Transverse colon (tissue), 4 donors: ENCODE measurements at regions not wholly inside any gene's neighbourhood (a gene's known extent, or its start where the extent isn't known, plus 50 kb on each side); places are given as distances from the start of the nearest gene placed in this dataset.

Experiments used
- DNase-seq: peaks from one replicate; pipeline ENCODE4 v3.0.0-alpha.2; 2019
- H3K27ac ChIP-seq, 4 donors: fragments of 200-600 bp; sonication (generic); 2 replicates each; pipeline ENCODE4 v1.5.1; 2016 to 2018; ENCODE audit warnings: inconsistent platforms in 4 of 4
- H3K27me3 ChIP-seq: fragments of 200-600 bp; sonication (generic); 2 replicates; pipeline ENCODE4 v1.5.1; 2017; ENCODE audit warnings: inconsistent platforms
- H3K36me3 ChIP-seq, 4 donors: fragments of 200-600 bp; sonication (generic); 2 replicates each; pipeline ENCODE4 v1.5.1; 2017 to 2019; ENCODE audit warnings: inconsistent platforms in 4 of 4
- H3K4me1 ChIP-seq, 4 donors: fragments of 200-600 bp; sonication (generic); 2 replicates each; pipeline ENCODE4 v1.5.1; 2017 to 2020; ENCODE audit warnings: inconsistent platforms in 4 of 4
- H3K4me3 ChIP-seq, 4 donors: fragments of 200-600 bp; sonication (generic); 1 replicate in 1 of 4; 2 replicates in 3 of 4; pipeline versions ENCODE4 v1.5.1 to v1.6.1; 2017 to 2019; ENCODE audit warnings: inconsistent platforms in 4 of 4
- H3K9me3 ChIP-seq, 2 donors: fragments of 200-600 bp; sonication (generic); 2 replicates each; pipeline ENCODE4 v1.5.1; 2017 to 2019; ENCODE audit warnings: inconsistent platforms in 2 of 2
- CTCF ChIP-seq, 5 experiments: fragments of 200-600 bp in 3 of 5; fragments of 450-650 bp in 2 of 5; sonication (generic) in 3 of 5; IDR thresholded peaks; 1 replicate in 2 of 5; 2 replicates in 3 of 5; pipeline ENCODE4 v1.5.1; 2016 to 2017; ENCODE audit warnings: antibody characterized with exemption in 5 of 5, inconsistent platforms in 3 of 5, mild to moderate bottlenecking in 2 of 5, moderate library complexity in 1 of 5
- EP300 ChIP-seq: sonication (generic); formaldehyde crosslinking; IDR thresholded peaks from one replicate; pipeline ENCODE4 v1.6.1; 2017; ENCODE audit warnings: antibody characterized with exemption, low read depth
- POLR2A ChIP-seq: fragments of 450-650 bp; IDR thresholded peaks from one replicate; pipeline ENCODE4 v1.6.1; 2016; ENCODE audit warnings: antibody characterized with exemption, mild to moderate bottlenecking, moderate library complexity
- POLR2AphosphoS5 ChIP-seq, 3 donors: sonication (generic); formaldehyde crosslinking; IDR thresholded peaks; one replicate each; pipeline ENCODE4 v1.6.1; 2016; ENCODE audit warnings: antibody characterized with exemption in 3 of 3
- WGBS, 2 donors: methylation state at CpG; one replicate each; pipeline ENCODE4 v1.1.5; 2018; ENCODE audit warnings: low coverage in 1 of 2; 5-methylcytosine and 5-hydroxymethylcytosine counted together
- in situ Hi-C, 4 donors: fragments of 200-750 bp; cut with MboI; loops; one replicate each; pipeline versions ENCODE4 v1.15.0 to v1.15.1; 2017; ENCODE audit warnings: low sequenced_read_pairs in 3 of 4, low pct_ligation_motif_present in 1 of 4, low pct_unique_long_range_greater_than_20kb in 1 of 4
- intact Hi-C: fragments of 100-400 bp; cut with DNase I; formaldehyde crosslinking; loops from one replicate; pipeline ENCODE4 v1.15.1; 2023; ENCODE audit warnings: low total_unique reads

DNA sequence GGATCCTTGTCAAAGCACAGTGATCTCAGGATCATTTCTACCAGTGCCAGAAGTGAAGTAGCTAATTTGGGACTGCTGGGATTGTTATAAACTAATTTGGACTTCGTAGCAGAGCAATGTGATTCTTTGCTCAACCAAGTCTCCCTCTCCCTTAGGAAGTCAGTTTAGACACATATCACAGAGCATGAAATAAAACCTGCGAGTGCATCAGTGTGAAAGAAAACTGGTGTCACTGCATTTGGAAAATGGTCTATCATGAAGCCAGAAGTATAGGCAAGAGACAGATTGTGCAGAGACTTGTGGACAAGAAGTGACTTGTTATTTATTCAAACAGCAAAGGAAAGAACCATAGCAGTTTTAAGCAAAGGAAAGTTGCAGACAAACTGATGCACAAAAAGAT is 560.5 kb upstream of the NRG3 start:
- WGBS, 2 donors: 50 to 51% methylated on average over 1 to 2 of the region's 2 CpGs
- H3K27me3 ChIP-seq: no peaks in the 10 kb centered on the region
- in situ Hi-C loops: no loop called here
- H3K4me3 ChIP-seq: no peak overlapping the region
- no peaks in the 10 kb centered on the region for H3K36me3 ChIP-seq
- intact Hi-C loops: no loop called here
- H3K9me3 ChIP-seq: no peaks in the 10 kb centered on the region
- TF ChIP-seq EP300 (no peak), POLR2AphosphoS5 (IDR thresholded peaks at IDR 0.05) (no peak), CTCF (IDR thresholded peaks at IDR 0.05) (no peak), POLR2A (no peak)
- H3K4me1 ChIP-seq: no peaks in the 10 kb centered on the region
- DNase-seq: no peak
- no peak overlapping the region for H3K27ac ChIP-seq

GRCh38 chr10:81315026-81315425 is 560.0 kb upstream of the NRG3 start:
- WGBS, 2 donors: 71 to 73% methylated on average over 3 of the region's 3 CpGs
- DNase-seq: no peak
- intact Hi-C loops: no loop called here

DNA sequence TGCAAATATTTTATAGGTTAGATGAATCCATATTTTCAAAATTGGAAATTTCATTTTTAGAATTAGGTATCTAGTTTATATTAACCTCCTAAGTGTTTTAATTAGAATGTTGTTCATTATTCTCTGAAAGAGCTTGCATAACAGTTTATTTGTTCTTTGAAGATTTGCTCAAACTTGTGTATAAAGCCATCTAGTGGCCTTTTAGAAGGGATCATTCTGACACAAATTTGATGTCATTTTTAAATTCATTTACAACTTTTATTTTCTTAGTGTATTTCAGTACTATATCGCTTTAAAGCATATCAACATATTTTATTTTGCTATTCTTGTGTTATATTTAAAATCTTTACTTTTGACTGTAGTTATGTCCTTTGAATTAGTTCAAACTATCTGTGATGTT is 527.0 kb upstream of the NRG3 start:
- intact Hi-C loops (no loop called here), in situ Hi-C loops (no loop called here)
- Histone ChIP-seq H3K4me1 (no peaks in the 10 kb centered on the region), H3K27ac (no peak overlapping the region), H3K4me3 (no peak overlapping the region), H3K27me3 (no peaks in the 10 kb centered on the region), H3K9me3 (no peaks in the 10 kb centered on the region), H3K36me3 (no peaks in the 10 kb centered on the region)
- TF ChIP-seq POLR2A (no peak), EP300 (no peak), CTCF (IDR thresholded peaks at IDR 0.05) (no peak), POLR2AphosphoS5 (IDR thresholded peaks at IDR 0.05) (no peak)
- WGBS, 2 donors: 94 to 100% methylated on average over 1 of the region's 1 CpG
- no peak for DNase-seq

More at GRCh38 chr10:81315026-81315425, 560.0 kb upstream of the NRG3 start:
- Histone ChIP-seq H3K36me3 (no peaks in the 10 kb centered on the region), H3K9me3 (no peaks in the 10 kb centered on the region), H3K4me1 (no peaks in the 10 kb centered on the region), H3K27me3 (no peaks in the 10 kb centered on the region), H3K27ac (no peak overlapping the region), H3K4me3 (no peak overlapping the region)
- TF ChIP-seq EP300 (no peak), CTCF (IDR thresholded peaks at IDR 0.05) (no peak), POLR2A (no peak), POLR2AphosphoS5 (IDR thresholded peaks at IDR 0.05) (no peak)
- in situ Hi-C loops: no loop called here

- TF ChIP-seq POLR2A (no peak), EP300 (no peak), CTCF (IDR thresholded peaks at IDR 0.05) (no peak), POLR2AphosphoS5 (IDR thresholded peaks at IDR 0.05) (no peak)
- intact Hi-C loops: no loop called here
- no peak overlapping the region for H3K27ac ChIP-seq
- no peaks in the 10 kb centered on the region for H3K9me3 ChIP-seq
- H3K4me1 ChIP-seq: no peaks in the 10 kb centered on the region
- WGBS, 2 donors: 8 to 9% methylated on average over 2 of the region's 2 CpGs
- H3K36me3 ChIP-seq: no peaks in the 10 kb centered on the region
- no peak for DNase-seq
- in situ Hi-C loops: no loop called here
- H3K4me3 ChIP-seq: no peak overlapping the region
- H3K27me3 ChIP-seq: no peaks in the 10 kb centered on the region
These were observed 507.9 kb upstream of the NRG3 start for GRCh38 chr10:81367132-81367531.
